Heart left ventricle (tissue), 16 donors: ENCODE measurements at regions not wholly inside any gene's neighbourhood (a gene's known extent, or its start where the extent isn't known, plus 50 kb on each side); places are given as distances from the start of the nearest gene placed in this dataset.
"Not testable (repeated sequence)": the region's sequence is repeated elsewhere in the genome, so short reads cannot be mapped to it uniquely, and the experiment has no call there.

Experiments used
- ATAC-seq, 4 donors: fragments of 200-7000 bp; cut with Tn5 transposase; one replicate each; pipeline ENCODE4 v1.9.1; 2020 to 2022; ENCODE audit warnings: moderate library complexity in 4 of 4, mild to moderate bottlenecking in 3 of 4, moderate number of reproducible peaks in 1 of 4
- DNase-seq, 5 donors: peaks; one replicate each; pipeline ENCODE4 v3.0.0-alpha.2; 2020
- H3K27ac ChIP-seq, 12 donors: fragments of 200-600 bp; sonication (generic) in 4 of 12; one replicate each; pipeline versions ENCODE4 v1.5.0 to v1.8.0; 2016 to 2022; ENCODE audit warnings: mild to moderate bottlenecking in 2 of 12
- H3K27me3 ChIP-seq, 9 donors: fragments of 200-600 bp; sonication (generic) in 2 of 9; one replicate each; pipeline versions ENCODE4 v1.5.1 to v1.8.0; 2016 to 2022; ENCODE audit warnings: mild to moderate bottlenecking in 3 of 9
- H3K36me3 ChIP-seq, 9 donors: fragments of 200-600 bp; sonication (generic) in 2 of 9; one replicate each; pipeline versions ENCODE4 v1.5.0 to v1.8.0; 2018 to 2022; ENCODE audit warnings: mild to moderate bottlenecking in 2 of 9
- H3K4me1 ChIP-seq, 12 donors: fragments of 200-600 bp; sonication (generic) in 4 of 12; one replicate each; pipeline versions ENCODE4 v1.5.0 to v1.8.0; 2016 to 2022; ENCODE audit warnings: mild to moderate bottlenecking in 3 of 12
- H3K4me3 ChIP-seq, 12 donors: fragments of 200-600 bp; sonication (generic) in 4 of 12; one replicate each; pipeline versions ENCODE4 v1.5.0 to v1.8.0; 2017 to 2022; ENCODE audit warnings: mild to moderate bottlenecking in 9 of 12, moderate library complexity in 4 of 12
- H3K9me3 ChIP-seq, 12 donors: fragments of 200-600 bp; sonication (generic) in 4 of 12; one replicate each; pipeline versions ENCODE4 v1.5.0 to v1.8.0; 2016 to 2022; ENCODE audit warnings: mild to moderate bottlenecking in 1 of 12
- POLR2A ChIP-seq, 2 donors: fragments of 450-650 bp; IDR thresholded peaks; one replicate each; pipeline ENCODE4 v1.6.1; 2017; ENCODE audit warnings: antibody characterized with exemption in 2 of 2, mild to moderate bottlenecking in 2 of 2, moderate library complexity in 2 of 2
- whole genome bisulfite sequencing, 4 donors: extraction: QIAGEN DNeasy Blood & Tissue Kit in 2 of 4; methylation state at CpG; one replicate each; pipeline versions ENCODE4 v1.1.5 to v1.1.7; 2013 to 2018; 5-methylcytosine and 5-hydroxymethylcytosine counted together
- intact Hi-C, 10 donors: fragments of 100-400 bp; cut with DNase I; formaldehyde crosslinking; loops; one replicate each; pipeline versions ENCODE4 v1.11.1 to v1.14.2; 2022
- TF ChIP-seq, protein P1 (sequence below), 12 donors: fragments of 200-600 bp; sonication (generic) in 4 of 12; IDR thresholded peaks; one replicate each; pipeline versions ENCODE4 v1.5.0 to v1.8.0; 2018 to 2022; ENCODE audit warnings: antibody characterized with exemption in 12 of 12, mild to moderate bottlenecking in 5 of 12
- donor health status: ischemic (EF 13 %, LVEDD 7.1; RV severe dilation, severe dysfunction).
- donor health status: healthy with polysubstance abuse.
- donor health status: DM: no; HTN: yes; CAD: no.
- donor health status: DM: no; HTN: no; CAD: no.
- donor health status: ischemic (EF 25% LVEDD 6.9; RV normal size, moderate dysfunction).
- donor health status: ischemic (EF 25% LVEDD 5.7; RV mildly dilated, moderate dysfunction).
- donor health status: healthy.
- donor health status: DM: yes; HTN: yes; CAD: no.
- donor health status: ischemic (EF 35%, LVEDD 5.7; RV mildly dilated, moderate dysfunction).
- donor health status: nonischemic (EF 11% LVEDD 7.7; RV severe dilation, severe dysfunction).
- donor health status: DM: yes; HTN: yes; CAD: no.
- donor health status: PGD.
- donor health status: ischemic (EF 29% LVEDD 5.4; RV normal size, mild dysfunction).
- donor health status: nonischemic (EF 23%, LVEDD 6.1; RV moderate dilation, normal function).

DNA sequence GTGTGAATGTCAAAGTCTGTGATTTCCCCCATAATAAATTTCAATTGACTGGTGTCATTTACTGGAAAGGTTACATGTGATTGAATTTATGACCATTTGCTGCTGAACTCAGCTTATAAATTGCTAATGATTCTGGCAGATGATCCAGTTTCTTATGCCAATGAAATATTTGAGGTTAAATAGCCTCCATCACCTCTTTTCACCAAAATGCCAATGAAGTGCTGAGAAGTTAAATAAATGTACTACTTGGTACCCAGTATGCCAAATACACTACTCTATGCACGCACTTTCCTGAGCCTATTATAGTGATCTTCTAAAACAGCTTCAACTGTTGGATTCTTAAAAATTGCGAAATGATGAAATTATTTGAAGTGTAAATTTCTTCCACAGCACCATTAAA, 741.4 kb downstream of the PLA2G4A start:
- ATAC-seq (no peak), DNase-seq (no peak)
- intact Hi-C loops = no loop called here
- WGBS, 4 donors = 87 to 93% (median 88%) methylated on average over 2 of the region's 2 CpGs
- Histone ChIP-seq H3K27ac (no peak overlapping the region), H3K4me1 (no peaks in the 10 kb centered on the region), H3K36me3 (no peaks in the 10 kb centered on the region), H3K9me3 (peaks cover 0 to 5% (median 0%) of the 10 kb centered on the region in 12 donors), H3K27me3 (no peaks in the 10 kb centered on the region), H3K4me3 (no peak overlapping the region)
- TF ChIP-seq, protein P1, sequence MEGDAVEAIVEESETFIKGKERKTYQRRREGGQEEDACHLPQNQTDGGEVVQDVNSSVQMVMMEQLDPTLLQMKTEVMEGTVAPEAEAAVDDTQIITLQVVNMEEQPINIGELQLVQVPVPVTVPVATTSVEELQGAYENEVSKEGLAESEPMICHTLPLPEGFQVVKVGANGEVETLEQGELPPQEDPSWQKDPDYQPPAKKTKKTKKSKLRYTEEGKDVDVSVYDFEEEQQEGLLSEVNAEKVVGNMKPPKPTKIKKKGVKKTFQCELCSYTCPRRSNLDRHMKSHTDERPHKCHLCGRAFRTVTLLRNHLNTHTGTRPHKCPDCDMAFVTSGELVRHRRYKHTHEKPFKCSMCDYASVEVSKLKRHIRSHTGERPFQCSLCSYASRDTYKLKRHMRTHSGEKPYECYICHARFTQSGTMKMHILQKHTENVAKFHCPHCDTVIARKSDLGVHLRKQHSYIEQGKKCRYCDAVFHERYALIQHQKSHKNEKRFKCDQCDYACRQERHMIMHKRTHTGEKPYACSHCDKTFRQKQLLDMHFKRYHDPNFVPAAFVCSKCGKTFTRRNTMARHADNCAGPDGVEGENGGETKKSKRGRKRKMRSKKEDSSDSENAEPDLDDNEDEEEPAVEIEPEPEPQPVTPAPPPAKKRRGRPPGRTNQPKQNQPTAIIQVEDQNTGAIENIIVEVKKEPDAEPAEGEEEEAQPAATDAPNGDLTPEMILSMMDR (IDR thresholded peaks at IDR 0.05) = no peak
- no peak for TF ChIP-seq POLR2A (IDR thresholded peaks at IDR 0.05)

DNA sequence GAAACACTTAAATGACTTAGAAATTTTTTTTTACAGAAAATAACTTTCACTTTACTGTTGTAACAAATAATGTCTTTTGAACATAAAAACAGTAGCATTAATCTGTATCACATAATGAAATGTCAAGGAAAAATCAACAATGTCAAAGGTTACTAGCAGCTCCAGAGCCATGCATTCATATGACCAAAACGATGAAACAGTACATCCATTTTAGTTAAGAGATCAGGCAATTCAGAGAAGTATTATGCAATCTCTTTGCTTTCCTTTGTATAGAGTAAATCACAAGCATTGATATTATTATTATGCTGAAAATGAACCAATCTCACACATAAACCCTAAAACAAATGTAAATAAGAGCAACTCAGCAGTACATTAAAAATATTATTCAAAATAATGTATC, 748.9 kb downstream of the PLA2G4A start:
- Histone ChIP-seq H3K4me1 (no peaks in the 10 kb centered on the region), H3K27ac (no peak overlapping the region), H3K9me3 (no peaks in the 10 kb centered on the region), H3K4me3 (no peak overlapping the region), H3K27me3 (no peaks in the 10 kb centered on the region), H3K36me3 (no peaks in the 10 kb centered on the region)
- intact Hi-C loops = no loop called here
- no peak for DNase-seq
- 73 to 80% (median 76%) methylated on average over 1 of the region's 1 CpG for WGBS, 4 donors
- ATAC-seq = no peak
- TF ChIP-seq, protein P1 (IDR thresholded peaks at IDR 0.05) = no peak
- no peak for TF ChIP-seq POLR2A (IDR thresholded peaks at IDR 0.05)

DNA sequence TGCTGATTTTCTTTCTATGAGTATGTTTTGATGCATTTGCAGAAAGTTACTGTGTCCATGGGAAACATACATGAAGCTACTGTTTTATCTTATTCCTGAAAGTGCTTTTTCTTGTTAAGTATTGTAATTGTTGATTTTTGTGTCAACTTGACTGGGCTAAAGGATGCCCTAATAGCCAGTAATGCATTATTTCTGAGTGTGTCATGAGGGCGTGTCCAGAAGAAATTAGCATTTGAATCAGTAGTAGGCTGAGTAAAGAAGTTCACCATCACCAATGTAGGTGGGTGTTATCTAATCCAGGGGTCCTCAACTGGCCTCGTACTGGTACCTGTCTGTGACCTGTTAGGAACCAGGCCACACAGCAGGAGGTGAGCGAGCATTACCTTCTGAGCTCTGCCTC, 760.2 kb downstream of the PLA2G4A start:
- DNase-seq (no peak), ATAC-seq (no peak)
- Histone ChIP-seq H3K4me3 (no peak overlapping the region), H3K27me3 (no peaks in the 10 kb centered on the region), H3K9me3 (peaks cover 0 to under 1% (median 0%) of the 10 kb centered on the region in 12 donors), H3K4me1 (no peaks in the 10 kb centered on the region), H3K36me3 (no peaks in the 10 kb centered on the region), H3K27ac (no peak overlapping the region)
- WGBS, 4 donors = 83 to 94% (median 85%) methylated on average over 3 of the region's 3 CpGs
- TF ChIP-seq, protein P1 (IDR thresholded peaks at IDR 0.05) = no peak
- no peak for TF ChIP-seq POLR2A (IDR thresholded peaks at IDR 0.05)
- intact Hi-C loops = no loop called here

DNA sequence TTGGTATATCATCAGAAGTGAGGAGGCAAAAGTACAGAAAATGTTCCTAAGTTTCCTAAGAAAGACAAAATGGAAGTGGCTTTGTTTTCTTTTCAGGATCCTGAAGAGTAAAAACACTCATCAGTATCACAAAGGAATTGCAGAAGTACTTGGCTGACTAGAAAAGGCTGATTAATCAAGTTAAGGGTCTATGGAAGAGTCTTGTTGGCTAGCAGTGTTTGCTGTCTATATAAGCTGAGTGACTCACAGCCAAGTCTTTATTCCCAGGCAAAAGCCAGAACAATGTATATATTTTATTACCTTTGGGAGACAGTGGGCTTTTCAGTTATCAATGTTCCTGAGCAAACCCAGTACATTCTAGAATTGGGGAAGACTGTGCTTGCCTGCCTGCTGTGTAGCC, 777.0 kb downstream of the PLA2G4A start:
- H3K27ac ChIP-seq = no peak overlapping the region
- H3K27me3 ChIP-seq = no peaks in the 10 kb centered on the region
- no peak overlapping the region for H3K4me3 ChIP-seq
- ATAC-seq (no peak), DNase-seq (no peak)
- intact Hi-C loops = no loop called here
- TF ChIP-seq, protein P1 (IDR thresholded peaks at IDR 0.05) = no peak
- no peak for TF ChIP-seq POLR2A (IDR thresholded peaks at IDR 0.05)
- H3K9me3 ChIP-seq = peaks cover 0 to 12% (median 3%) of the 10 kb centered on the region in 12 donors
- no peaks in the 10 kb centered on the region for H3K4me1 ChIP-seq
- H3K36me3 ChIP-seq = no peaks in the 10 kb centered on the region

GRCh38 chr1:187615853-187616735, 787.3 kb downstream of the PLA2G4A start:
- DNase-seq = peak in 1 of 5 donors; percentile 28

DNA sequence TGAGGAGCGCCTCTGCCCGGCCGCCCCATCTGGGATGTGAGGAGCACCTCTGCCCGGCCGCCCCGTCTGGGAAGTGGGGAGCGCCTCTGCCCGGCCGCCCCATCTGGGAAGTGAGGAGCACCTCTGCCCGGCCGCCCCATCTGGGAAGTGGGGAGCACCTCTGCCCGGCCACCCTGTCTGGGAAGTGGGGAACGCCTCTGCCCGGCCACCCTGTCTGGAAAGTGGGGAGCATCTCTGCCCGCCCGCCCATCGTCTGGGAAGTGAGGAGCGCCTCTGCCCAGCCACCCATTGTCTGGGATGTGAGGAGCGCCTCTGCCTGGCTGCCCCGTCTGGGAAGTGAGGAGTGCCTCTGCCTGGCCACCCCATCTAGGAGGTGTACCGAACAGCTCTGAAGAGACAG, 788.1 kb downstream of the PLA2G4A start:
- intact Hi-C loops, DNase-seq: not testable (repeated sequence)
- 87 to 97% (median 90%) methylated on average over 3 to 21 of the region's 21 CpGs for WGBS, 4 donors

More at GRCh38 chr1:187615853-187616735, 787.3 kb downstream of the PLA2G4A start:
- intact Hi-C loops, H3K4me3 ChIP-seq, H3K27me3 ChIP-seq, H3K4me1 ChIP-seq, H3K27ac ChIP-seq, ATAC-seq, H3K36me3 ChIP-seq: not testable (repeated sequence)
- WGBS, 4 donors = 91 to 98% (median 94%) methylated on average over 8 to 55 of the region's 55 CpGs
- H3K9me3 ChIP-seq = peaks cover 0 to 20% (median 0%) of the 10 kb centered on the region in 12 donors

More for the DNA sequence above, 788.1 kb downstream of the PLA2G4A start:
- H3K4me3 ChIP-seq, H3K4me1 ChIP-seq, H3K27me3 ChIP-seq, H3K36me3 ChIP-seq, H3K27ac ChIP-seq, ATAC-seq: not testable (repeated sequence)
- H3K9me3 ChIP-seq = peaks cover 0 to 13% (median 0%) of the 10 kb centered on the region in 12 donors
